GM18858 (cell line): ENCODE measurements at regions not wholly inside any gene's neighbourhood (a gene's known extent, or its start where the extent isn't known, plus 50 kb on each side); places are given as distances from the start of the nearest gene placed in this dataset.
"Not testable (repeated sequence)": the region's sequence is repeated elsewhere in the genome, so short reads cannot be mapped to it uniquely, and the experiment has no call there.

Experiments used
- ATAC-seq: cut with Tn5 transposase; IDR thresholded peaks from one replicate; pipeline ENCODE4 v1.9.1; 2021; ENCODE audit not compliant: unreplicated experiment

DNA sequence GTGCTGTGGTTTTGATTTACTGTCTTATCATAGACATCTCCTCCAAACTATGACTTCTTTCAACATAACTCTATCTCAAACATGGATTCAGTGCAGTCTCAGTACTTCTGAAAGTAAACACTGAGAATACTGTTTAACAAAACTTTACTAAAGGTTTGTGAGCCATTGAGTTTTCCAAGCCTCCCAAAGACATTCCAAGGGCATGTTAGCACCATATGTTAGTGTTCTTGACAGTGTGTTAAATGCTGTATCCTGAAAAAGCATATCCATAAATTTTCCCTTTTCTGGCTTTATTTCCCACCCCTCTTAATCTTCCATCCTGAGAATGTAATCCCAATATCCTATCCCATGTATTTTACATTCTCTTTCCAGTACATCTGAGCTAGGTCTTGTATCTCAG, 446.8 kb upstream of the CXADR start:
- ATAC-seq, result no peak

- ATAC-seq, result no peak
Observed at GRCh38 chr21:17071093-17071492, 441.8 kb upstream of the CXADR start.

- no peak for ATAC-seq
Observed at GRCh38 chr21:17081193-17081592, 431.6 kb upstream of the CXADR start.

- no peak for ATAC-seq
Observed at GRCh38 chr21:17082843-17083483, 429.9 kb upstream of the CXADR start.

GRCh38 chr21:17085707-17086106, 427.1 kb upstream of the CXADR start:
- no peak for ATAC-seq

- ATAC-seq, result no peak
Observed at GRCh38 chr21:17088500-17088899, 424.3 kb upstream of the CXADR start.

DNA sequence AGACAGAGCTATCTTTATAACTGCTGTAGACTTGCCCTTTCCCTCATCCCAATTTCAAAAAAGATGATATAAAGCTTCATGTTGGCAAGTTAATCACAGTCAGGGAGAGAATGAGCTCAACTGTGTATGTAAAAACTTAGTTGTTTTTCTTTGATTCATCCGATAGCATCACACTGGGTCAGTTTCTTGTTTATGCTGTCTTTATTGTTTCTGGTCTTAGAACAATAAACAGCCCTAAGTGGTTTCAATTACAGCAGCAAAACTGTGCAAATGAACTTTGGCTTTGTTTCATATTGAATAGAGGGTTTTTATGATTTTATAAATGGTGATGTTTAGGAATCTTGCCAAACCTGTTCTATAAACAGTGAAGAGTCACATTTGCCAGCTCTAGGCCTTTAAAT, 423.8 kb upstream of the CXADR start:
- ATAC-seq, result no peak

DNA sequence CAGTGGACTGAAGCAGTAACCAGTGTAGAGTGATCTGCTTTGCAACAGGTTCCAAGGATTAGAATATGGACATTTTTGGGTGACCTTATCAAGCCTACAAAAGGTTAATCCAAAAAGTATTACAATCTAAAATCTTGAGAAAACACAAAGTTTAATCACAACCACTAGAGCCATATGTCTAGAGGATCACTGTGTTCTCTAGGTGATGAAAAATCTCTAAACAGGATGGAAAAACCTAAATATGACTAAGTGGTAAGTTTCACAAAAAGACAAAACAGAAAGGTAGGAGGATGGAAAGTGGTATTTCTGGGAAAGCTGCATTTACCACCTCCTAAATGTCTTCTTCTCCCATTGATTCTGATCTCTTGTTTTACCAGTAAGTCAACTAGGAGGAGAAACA, 411.1 kb upstream of the CXADR start:
- ATAC-seq, result no peak

GRCh38 chr21:17105932-17106331, 406.9 kb upstream of the CXADR start:
- no peak for ATAC-seq

GRCh38 chr21:17114045-17114444, 398.8 kb upstream of the CXADR start:
- no peak for ATAC-seq

- ATAC-seq, result no peak
Observed at GRCh38 chr21:17118638-17119384, 394.0 kb upstream of the CXADR start.

DNA sequence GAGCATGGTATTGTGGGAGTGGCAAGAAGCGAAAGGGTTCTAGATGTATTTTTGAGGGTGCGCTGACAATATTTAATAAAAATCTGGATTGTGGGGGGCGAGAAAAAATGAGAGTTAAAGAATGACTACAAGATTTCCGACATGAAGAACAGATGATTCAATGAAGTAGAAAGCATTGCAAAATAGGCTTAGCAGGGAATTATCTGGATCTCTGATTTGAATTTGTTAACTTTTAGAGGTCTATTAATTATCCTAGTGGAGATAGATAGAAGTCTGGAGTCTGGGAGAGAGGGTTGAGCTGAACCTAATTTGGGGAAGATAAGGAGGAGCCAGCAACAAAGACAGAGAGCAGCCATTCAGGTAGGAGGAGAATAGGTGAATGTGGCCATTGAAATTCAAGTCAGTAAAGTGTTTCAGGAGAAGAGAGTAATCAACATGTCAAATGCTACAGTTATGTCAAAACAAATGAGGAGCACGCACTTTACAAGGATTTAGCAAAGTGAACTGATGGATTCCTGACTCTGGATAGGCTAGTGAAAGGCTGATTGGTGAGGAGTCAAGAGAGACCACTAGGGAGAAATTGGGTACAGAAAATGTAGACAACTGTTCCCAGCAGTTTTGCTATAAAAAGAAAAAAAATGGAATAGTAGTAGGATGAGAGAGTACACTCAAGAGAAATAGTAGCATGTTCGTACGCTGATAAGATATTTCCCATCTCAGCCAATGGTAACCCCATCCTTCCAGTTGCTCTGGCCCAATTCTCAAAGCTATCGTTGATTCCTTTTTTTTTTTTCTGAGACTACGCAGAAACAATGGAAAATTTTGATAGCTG, 393.2 kb upstream of the CXADR start:
- no peak for ATAC-seq

GRCh38 chr21:17127395-17127794, 385.4 kb upstream of the CXADR start:
- ATAC-seq, result not testable (repeated sequence)

DNA sequence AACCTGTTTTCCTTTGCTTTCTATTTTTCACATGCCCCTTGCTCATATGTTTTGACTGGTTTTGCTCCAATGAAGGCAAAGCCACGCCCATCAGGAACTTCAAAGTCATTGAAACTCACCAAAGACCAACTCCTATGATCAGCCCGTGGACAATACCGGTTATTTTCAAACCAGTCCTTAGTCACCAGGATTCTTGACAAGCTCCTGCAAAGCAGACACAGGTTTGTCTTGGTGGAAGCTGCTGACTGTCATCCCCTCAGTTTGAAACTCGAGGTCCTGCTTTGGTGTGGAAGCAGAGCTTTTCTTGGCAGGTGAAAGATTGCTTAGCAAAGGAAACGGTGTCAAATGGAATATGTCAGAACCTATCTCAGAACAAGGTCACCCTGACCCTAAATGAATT, 384.7 kb upstream of the CXADR start:
- no peak for ATAC-seq

DNA sequence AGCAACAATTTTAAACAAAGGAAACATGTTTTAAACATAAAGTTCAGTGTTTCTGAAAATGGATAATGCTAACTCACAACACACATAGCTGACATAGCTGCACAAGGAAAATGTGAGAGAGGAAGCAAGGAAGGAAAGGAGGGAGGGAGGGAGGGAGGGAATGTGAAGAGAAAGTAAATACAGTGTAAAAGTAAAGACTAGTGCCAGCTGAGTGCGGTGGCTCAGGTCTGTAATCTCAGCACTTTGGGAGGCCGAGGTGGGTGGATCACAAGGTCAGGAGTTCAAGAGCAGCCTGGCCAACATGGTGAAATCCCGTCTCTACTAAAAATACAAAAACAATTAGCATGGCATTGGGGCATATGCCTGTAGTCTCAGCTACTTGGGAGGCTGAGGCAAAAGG, 373.7 kb upstream of the CXADR start:
- not testable (repeated sequence) for ATAC-seq

DNA sequence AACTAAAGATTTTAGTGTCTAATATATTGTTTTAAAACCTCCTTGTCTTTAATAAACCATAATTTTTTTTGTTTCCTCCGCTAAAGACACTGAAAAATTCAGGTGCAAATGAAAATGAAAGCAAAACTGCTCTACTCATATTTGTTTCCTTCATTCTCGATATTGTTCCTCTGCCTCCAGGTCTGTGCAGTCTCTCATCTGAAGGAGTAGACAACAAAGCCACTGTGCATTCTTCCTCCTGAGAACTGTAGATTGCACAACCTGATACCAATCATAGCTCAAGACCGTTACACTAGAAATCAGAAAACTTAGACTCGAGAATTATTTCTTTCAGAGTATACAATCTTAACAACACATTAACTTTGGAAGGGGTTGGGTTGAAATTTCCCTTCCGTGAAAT, 373.1 kb upstream of the CXADR start:
- no peak for ATAC-seq

DNA sequence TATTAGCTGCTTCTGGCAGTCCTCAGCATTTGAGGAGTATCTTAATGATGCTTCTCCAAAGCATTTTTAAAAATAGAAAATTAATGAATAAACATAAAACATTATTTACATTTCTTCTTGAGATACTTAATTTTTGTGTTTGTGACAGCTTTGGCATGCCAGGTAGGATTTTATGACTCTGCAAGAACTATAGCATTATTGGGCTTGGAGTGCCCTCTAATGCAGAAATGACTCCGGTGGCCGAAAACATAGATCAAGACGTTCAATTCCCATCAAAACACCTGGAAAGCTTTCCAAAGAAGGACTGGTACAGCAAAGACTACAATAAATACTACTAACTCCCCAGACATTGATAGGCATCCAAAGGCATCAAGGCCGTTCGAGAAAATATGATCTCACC, 366.4 kb upstream of the CXADR start:
- ATAC-seq, result no peak

DNA sequence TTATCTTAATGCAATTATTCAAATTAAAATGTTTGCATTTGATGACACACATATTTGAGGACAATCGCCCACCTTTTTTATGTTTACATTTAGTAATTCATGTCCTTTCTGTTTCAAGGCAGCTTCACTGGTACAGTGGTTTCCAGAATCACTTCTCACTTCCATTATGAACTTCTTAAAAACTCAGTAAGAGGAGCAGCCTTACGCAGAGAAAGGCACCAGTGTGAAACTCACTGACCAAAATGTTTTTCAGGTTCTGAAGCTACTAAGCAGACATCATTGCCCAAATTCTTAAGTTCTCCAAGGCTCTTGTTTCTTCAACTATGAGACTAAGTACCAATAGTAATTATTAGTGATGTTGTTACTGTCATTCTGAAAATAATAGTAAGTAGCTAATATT, 353.1 kb upstream of the CXADR start:
- ATAC-seq, result no peak

GRCh38 chr21:17185674-17186073, 327.2 kb upstream of the CXADR start:
- no peak for ATAC-seq

GRCh38 chr21:17189963-17190362, 322.9 kb upstream of the CXADR start:
- ATAC-seq, result no peak

GRCh38 chr21:17191346-17191993, 321.4 kb upstream of the CXADR start:
- no peak for ATAC-seq
